ENCODE measurements at regions not wholly inside any gene's neighbourhood (a gene's known extent, or its start where the extent isn't known, plus 50 kb on each side); places are given as distances from the start of the nearest gene placed in this dataset.

- Mint-ChIP-seq H3K4me3 (no peak overlapping the region), H3K36me3 (no peaks in the 10 kb centered on the region), H3K9me3 (no peaks in the 10 kb centered on the region), H3K4me1 (no peaks in the 10 kb centered on the region), H3K27ac (no peak overlapping the region), H3K27me3 (peaks cover 22% of the 10 kb centered on the region)
- no peak for ATAC-seq
Measured at GRCh38 chr1:55512466-55512865, 297.3 kb upstream of the USP24 start.

GRCh38 chr1:55507578-55507931, 292.4 kb upstream of the USP24 start:
- Mint-ChIP-seq H3K4me1 (no peaks in the 10 kb centered on the region), H3K36me3 (no peaks in the 10 kb centered on the region)

DNA sequence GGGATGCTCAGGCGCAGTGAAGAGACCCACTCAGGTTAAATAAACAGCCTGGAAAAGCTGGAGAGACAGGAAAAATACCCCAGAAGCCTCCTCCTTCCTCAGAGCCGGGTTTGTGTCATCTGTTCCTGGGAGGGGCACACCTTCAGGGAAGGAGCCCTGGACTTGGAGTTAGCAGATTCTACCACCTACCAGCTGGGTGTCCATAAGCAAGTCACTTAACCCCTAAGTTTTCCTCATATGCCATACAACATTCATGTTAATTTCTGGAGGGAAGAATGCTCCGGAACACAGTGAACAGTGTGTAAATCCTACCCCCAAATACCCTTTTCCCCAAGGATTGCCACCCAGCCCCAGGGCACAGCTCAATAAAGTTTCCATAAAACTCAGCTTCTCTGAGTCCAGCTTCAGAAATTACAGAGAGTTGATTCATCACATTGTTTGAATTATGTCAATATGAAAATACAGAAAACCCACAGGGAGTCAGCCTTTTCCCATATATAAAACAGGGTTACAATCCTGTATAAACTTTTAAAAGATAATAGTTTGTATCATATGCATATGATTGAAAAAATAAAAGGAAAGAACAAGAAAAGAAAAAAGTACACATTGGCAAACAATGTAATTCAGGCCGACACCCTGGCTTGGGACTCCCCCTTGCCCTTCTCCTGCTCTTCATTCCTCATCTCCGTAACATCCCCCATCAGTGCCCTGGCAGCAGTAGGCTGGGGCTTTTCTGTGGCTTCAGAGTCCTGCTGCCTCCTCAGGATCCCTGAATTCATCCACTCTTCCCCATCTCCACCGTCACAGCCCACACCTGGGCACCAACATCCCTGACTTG, 291.8 kb upstream of the USP24 start:
- peaks cover 35% of the 10 kb centered on the region for H3K27me3 Mint-ChIP-seq
- ATAC-seq = no peak
- H3K27ac Mint-ChIP-seq = no peak overlapping the region
- no peaks in the 10 kb centered on the region for H3K36me3 Mint-ChIP-seq
- H3K9me3 Mint-ChIP-seq = no peaks in the 10 kb centered on the region
- no peaks in the 10 kb centered on the region for H3K4me1 Mint-ChIP-seq
- H3K4me3 Mint-ChIP-seq = no peak overlapping the region

More at GRCh38 chr1:55507578-55507931, 292.4 kb upstream of the USP24 start:
- no peak overlapping the region for H3K4me3 Mint-ChIP-seq
- peaks cover 35% of the 10 kb centered on the region for H3K27me3 Mint-ChIP-seq
- ATAC-seq = no peak
- H3K9me3 Mint-ChIP-seq = no peaks in the 10 kb centered on the region
- no peak overlapping the region for H3K27ac Mint-ChIP-seq

DNA sequence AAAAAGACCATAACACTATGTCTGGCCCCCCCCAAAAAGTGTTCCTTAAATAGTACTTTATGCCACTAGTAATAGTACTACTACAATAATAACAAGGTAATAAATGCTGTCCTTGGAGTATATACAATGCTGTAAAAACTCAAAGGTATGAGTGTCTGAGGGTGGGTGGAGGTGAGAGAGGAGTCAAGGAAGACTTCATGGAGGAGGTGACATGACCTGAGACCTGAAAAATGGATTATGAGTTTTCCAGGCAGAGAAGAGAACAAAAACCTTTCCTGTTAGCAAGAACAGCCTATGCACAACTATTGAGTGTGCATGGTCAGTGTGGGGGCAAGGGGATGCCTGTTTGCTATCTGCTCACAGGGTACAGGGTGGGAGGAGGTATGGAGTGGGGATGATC, 290.2 kb upstream of the USP24 start:
- H3K4me1 Mint-ChIP-seq = no peaks in the 10 kb centered on the region
- H3K27ac Mint-ChIP-seq = no peak overlapping the region
- no peak for ATAC-seq
- no peaks in the 10 kb centered on the region for H3K36me3 Mint-ChIP-seq
- no peaks in the 10 kb centered on the region for H3K9me3 Mint-ChIP-seq
- H3K27me3 Mint-ChIP-seq = peaks cover 43% of the 10 kb centered on the region
- no peak overlapping the region for H3K4me3 Mint-ChIP-seq

DNA sequence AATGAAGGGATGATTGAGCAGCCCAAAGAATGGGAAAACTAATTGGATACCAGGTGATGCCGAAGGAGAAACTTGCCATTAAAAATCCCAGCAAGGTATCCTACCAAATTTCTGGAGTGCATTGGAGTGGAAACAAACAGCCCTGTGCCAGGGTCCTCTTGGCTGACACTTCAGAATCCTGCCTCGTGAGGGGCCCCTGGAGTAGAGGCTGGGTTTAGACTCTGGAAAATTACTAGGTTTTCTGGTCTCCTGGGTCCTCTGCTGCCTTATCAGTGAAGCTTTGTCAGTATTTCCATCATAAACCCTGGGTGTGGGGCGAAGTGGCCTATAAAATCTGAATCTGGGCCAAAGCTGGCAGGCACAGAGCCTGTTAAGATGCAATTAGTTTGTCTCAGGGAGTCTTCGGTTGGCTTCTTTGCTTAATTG, 289.2 kb upstream of the USP24 start:
- Mint-ChIP-seq H3K36me3 (no peaks in the 10 kb centered on the region), H3K27ac (no peak overlapping the region), H3K9me3 (no peaks in the 10 kb centered on the region), H3K27me3 (peaks cover 43% of the 10 kb centered on the region), H3K4me1 (no peaks in the 10 kb centered on the region), H3K4me3 (no peak overlapping the region)
- ATAC-seq = no peak

DNA sequence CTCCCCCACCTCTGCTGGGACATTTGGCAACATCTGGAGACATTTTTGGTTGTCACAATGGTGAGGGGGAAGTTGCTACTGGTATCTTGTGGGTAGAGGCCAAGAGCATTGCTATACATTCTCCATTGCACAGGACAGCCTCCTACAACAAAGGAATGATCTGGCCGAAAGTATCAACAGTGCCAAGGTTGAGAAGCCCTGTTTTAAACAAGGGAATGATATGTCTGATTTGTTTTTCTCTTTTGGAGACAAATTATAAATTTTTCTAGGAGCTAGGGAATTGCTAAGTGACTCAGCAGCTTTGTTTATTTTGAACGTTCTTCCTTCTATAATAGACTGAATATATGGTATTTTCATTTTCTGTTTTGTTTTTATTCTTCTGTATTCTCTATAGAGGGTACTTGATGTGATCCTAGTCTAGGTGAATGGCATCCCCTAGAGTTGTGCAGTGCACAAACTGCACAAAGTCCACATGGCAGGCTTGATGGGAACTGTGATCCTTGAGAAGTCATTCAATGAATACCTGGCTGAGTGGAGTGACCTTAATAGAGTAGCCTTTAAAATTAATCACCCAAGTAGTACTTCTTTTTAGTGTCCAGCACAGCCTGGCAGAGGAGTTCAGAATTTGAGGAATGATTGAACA, 288.6 kb upstream of the USP24 start:
- no peak for ATAC-seq
- no peak overlapping the region for H3K4me3 Mint-ChIP-seq
- H3K27me3 Mint-ChIP-seq = peaks cover 45% of the 10 kb centered on the region
- no peaks in the 10 kb centered on the region for H3K4me1 Mint-ChIP-seq
- H3K9me3 Mint-ChIP-seq = no peaks in the 10 kb centered on the region
- H3K27ac Mint-ChIP-seq = no peak overlapping the region
- no peaks in the 10 kb centered on the region for H3K36me3 Mint-ChIP-seq

DNA sequence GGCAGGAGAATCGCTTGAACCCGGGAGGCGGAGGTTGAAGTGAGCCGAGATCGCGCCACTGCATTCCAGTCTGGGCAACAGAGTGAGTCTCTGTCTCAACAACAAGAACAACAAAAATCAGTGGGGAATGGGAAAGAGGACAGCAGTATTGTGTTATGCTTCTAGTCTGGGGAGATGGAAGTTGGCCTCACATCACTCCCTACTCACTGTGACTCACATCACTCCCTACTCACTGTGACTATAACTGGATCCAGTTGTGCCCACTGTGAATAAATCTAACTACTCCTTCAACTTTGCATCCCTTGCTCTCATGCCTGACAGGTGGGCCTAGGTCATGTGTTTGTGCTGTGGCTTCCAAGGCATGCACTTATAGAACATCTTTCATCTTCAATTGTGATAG, 285.4 kb upstream of the USP24 start:
- no peak for ATAC-seq
- Mint-ChIP-seq H3K27me3 (peaks cover 27% of the 10 kb centered on the region), H3K4me3 (no peak overlapping the region), H3K27ac (no peak overlapping the region), H3K9me3 (no peaks in the 10 kb centered on the region), H3K4me1 (no peaks in the 10 kb centered on the region), H3K36me3 (no peaks in the 10 kb centered on the region)

- Mint-ChIP-seq H3K36me3 (no peaks in the 10 kb centered on the region), H3K4me3 (no peak overlapping the region), H3K27ac (no peak overlapping the region), H3K9me3 (no peaks in the 10 kb centered on the region), H3K4me1 (no peaks in the 10 kb centered on the region), H3K27me3 (peaks cover 8% of the 10 kb centered on the region)
- ATAC-seq = no peak
Measured at GRCh38 chr1:55490547-55490946, 275.4 kb upstream of the USP24 start.

DNA sequence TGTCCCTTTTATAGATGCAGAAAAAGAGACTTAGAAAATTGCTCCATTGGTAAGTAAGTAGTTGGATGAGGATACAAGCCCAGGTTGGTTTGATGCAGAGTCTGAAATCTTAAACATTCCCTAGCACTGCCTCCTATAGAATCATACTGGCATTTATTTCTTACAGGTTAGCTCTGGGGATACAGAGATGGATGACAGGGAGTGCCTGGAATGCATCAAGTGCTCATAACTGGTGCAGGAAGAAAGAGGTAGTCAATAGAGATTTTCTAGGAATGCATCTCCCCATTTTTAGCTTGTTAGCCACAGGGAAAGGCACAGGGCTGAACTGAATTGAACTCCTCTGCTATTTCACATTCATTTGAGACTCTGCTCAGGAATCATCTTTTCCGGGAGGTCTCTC, 269.0 kb upstream of the USP24 start:
- H3K4me1 Mint-ChIP-seq = no peaks in the 10 kb centered on the region
- no peak overlapping the region for H3K4me3 Mint-ChIP-seq
- peaks cover 9% of the 10 kb centered on the region for H3K27me3 Mint-ChIP-seq

GRCh38 chr1:55483523-55483922, 268.4 kb upstream of the USP24 start:
- Mint-ChIP-seq H3K4me1 (no peaks in the 10 kb centered on the region), H3K9me3 (no peaks in the 10 kb centered on the region), H3K27me3 (peaks cover 9% of the 10 kb centered on the region), H3K27ac (no peak overlapping the region), H3K36me3 (no peaks in the 10 kb centered on the region), H3K4me3 (no peak overlapping the region)
- ATAC-seq = no peak

More for the DNA sequence above, 269.0 kb upstream of the USP24 start:
- Mint-ChIP-seq H3K9me3 (no peaks in the 10 kb centered on the region), H3K36me3 (no peaks in the 10 kb centered on the region), H3K27ac (no peak overlapping the region)
- no peak for ATAC-seq

DNA sequence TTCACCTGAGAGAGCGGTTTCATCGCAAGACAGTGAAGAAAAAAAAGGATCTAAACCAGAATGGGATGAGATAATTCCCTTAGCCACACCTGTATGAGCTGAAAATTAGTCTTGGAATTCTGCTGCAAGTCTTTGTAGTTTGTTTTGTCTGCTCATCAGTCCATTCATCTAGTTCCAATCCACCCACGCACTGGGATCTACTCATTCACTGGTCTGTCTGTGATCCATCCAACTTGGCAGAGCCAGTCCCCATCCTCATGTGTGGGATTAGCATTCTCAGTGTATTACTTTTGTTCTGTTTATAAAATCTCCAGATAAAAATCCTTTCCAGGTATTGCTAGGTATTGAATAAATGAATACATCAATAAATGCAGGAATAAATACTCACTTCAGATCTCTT, 266.5 kb upstream of the USP24 start:
- no peak for ATAC-seq
- Mint-ChIP-seq H3K27me3 (peaks cover 23% of the 10 kb centered on the region), H3K4me3 (no peak overlapping the region), H3K4me1 (no peaks in the 10 kb centered on the region), H3K9me3 (no peaks in the 10 kb centered on the region), H3K36me3 (no peaks in the 10 kb centered on the region), H3K27ac (no peak overlapping the region)

- H3K9me3 Mint-ChIP-seq = no peaks in the 10 kb centered on the region
Measured at GRCh38 chr1:55480029-55480795, 265.0 kb upstream of the USP24 start.

DNA sequence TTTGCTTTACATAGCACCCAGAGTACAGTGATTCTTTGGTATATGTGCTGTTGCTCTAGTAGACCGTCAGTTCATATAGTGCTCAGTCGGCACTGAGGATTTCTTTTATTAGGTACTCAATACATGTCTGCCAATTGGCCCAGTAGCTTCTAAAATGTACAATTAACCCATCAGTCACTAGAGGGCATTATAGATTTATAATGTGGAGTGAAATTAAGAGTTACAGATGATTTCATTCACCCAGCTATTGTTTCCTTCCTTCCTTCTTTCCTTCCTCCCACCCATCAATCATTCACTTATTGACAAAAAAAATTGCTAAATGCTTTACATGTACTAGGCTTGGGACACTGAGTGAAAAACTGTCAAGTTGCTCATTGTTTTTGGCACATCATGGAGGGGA, 263.6 kb upstream of the USP24 start:
- Mint-ChIP-seq H3K27ac (no peak overlapping the region), H3K27me3 (peaks cover 24% of the 10 kb centered on the region), H3K9me3 (no peaks in the 10 kb centered on the region), H3K4me1 (no peaks in the 10 kb centered on the region), H3K36me3 (no peaks in the 10 kb centered on the region), H3K4me3 (no peak overlapping the region)
- ATAC-seq = no peak

More at GRCh38 chr1:55480029-55480795, 265.0 kb upstream of the USP24 start:
- Mint-ChIP-seq H3K27me3 (peaks cover 18% of the 10 kb centered on the region), H3K36me3 (no peaks in the 10 kb centered on the region), H3K27ac (no peak overlapping the region), H3K4me3 (no peak overlapping the region), H3K4me1 (no peaks in the 10 kb centered on the region)
- no peak for ATAC-seq

GRCh38 chr1:55477953-55478352, 262.8 kb upstream of the USP24 start:
- no peaks in the 10 kb centered on the region for H3K36me3 Mint-ChIP-seq
- no peak overlapping the region for H3K4me3 Mint-ChIP-seq
- no peaks in the 10 kb centered on the region for H3K4me1 Mint-ChIP-seq
- H3K9me3 Mint-ChIP-seq = no peaks in the 10 kb centered on the region
- H3K27ac Mint-ChIP-seq = no peak overlapping the region
- ATAC-seq = no peak
- H3K27me3 Mint-ChIP-seq = peaks cover 30% of the 10 kb centered on the region

GRCh38 chr1:55476445-55477015, 261.4 kb upstream of the USP24 start:
- Mint-ChIP-seq H3K27me3 (peaks cover 38% of the 10 kb centered on the region), H3K9me3 (no peaks in the 10 kb centered on the region), H3K4me3 (no peak overlapping the region), H3K36me3 (no peaks in the 10 kb centered on the region), H3K4me1 (no peaks in the 10 kb centered on the region), H3K27ac (no peak overlapping the region)
- no peak for ATAC-seq
